PC-3 (cell line): ENCODE measurements at regions not wholly inside any gene's neighbourhood (a gene's known extent, or its start where the extent isn't known, plus 50 kb on each side); places are given as distances from the start of the nearest gene placed in this dataset.

Experiments
- CTCF ChIP-seq: fragments of 300-600 bp; sonication (generic); conservative IDR thresholded peaks from 2 replicates; pipeline ENCODE4 v1.5.1; 2017; ENCODE audit warnings: antibody characterized with exemption, low read depth, mild to moderate bottlenecking, low read length
- EZH2phosphoT487 ChIP-seq: fragments of 300-600 bp; sonication (generic); IDR thresholded peaks from 2 replicates; pipeline ENCODE4 v1.6.1; 2018; ENCODE audit warnings: mild to moderate bottlenecking, antibody characterized with exemption, low read length, borderline replicate concordance

GRCh38 chr13:94859811-94860210 is 147.5 kb upstream of the SOX21 start:
- TF ChIP-seq CTCF (no peak), EZH2phosphoT487 (no peak)
